Sigmoid colon (tissue), 3 donors: ENCODE measurements at regions not wholly inside any gene's neighbourhood (a gene's known extent, or its start where the extent isn't known, plus 50 kb on each side); places are given as distances from the start of the nearest gene placed in this dataset.

ENCODE experiments used
- CTCF ChIP-seq, 4 experiments: fragments of 450-650 bp in 3 of 4; fragments of 200-600 bp in 1 of 4; IDR thresholded peaks; one replicate each; pipeline ENCODE4 v1.5.1; 2016 to 2019; ENCODE audit warnings: antibody characterized with exemption in 4 of 4, mild to moderate bottlenecking in 3 of 4, moderate library complexity in 2 of 4
- POLR2A ChIP-seq, 2 donors: fragments of 450-650 bp; IDR thresholded peaks; one replicate each; pipeline ENCODE4 v1.6.1; 2016; ENCODE audit warnings: antibody characterized with exemption in 2 of 2, mild to moderate bottlenecking in 2 of 2, moderate library complexity in 2 of 2

- TF ChIP-seq CTCF (IDR thresholded peaks at IDR 0.05) = no peak
- TF ChIP-seq POLR2A (IDR thresholded peaks at IDR 0.05) = no peak
Measured at GRCh38 chr5:97762483-97762882, 579.4 kb upstream of the RIOK2 start.
